Neuron (in vitro differentiated cells): ENCODE measurements at regions not wholly inside any gene's neighbourhood (a gene's known extent, or its start where the extent isn't known, plus 50 kb on each side); places are given as distances from the start of the nearest gene placed in this dataset.

Experiments
- H2AFZ ChIP-seq: one replicate; pipeline ENCODE4 v1.6.1; 2013; ENCODE audit warnings: low read depth, mild to moderate bottlenecking, inconsistent platforms, low read length, moderate library complexity
- H3K27me3 ChIP-seq: one replicate; pipeline ENCODE4 v1.6.1; 2013; ENCODE audit warnings: low read length; ENCODE audit not compliant: insufficient read depth
- H3K36me3 ChIP-seq: one replicate; pipeline ENCODE4 v1.6.1; 2013; ENCODE audit warnings: low read length; ENCODE audit not compliant: insufficient read depth
- H3K4me1 ChIP-seq: one replicate; pipeline ENCODE4 v1.6.1; 2013; ENCODE audit warnings: low read length; ENCODE audit not compliant: insufficient read depth
- H3K4me3 ChIP-seq: 2 replicates; pipeline ENCODE4 v1.5.1; 2013; ENCODE audit warnings: mild to moderate bottlenecking, low read length, moderate library complexity
- H3K9me3 ChIP-seq: one replicate; pipeline ENCODE4 v1.6.1; 2013; ENCODE audit warnings: low read length

- no peak overlapping the region for H3K4me3 ChIP-seq
- H3K4me1 ChIP-seq: no peaks in the 10 kb centered on the region
- no peaks in the 10 kb centered on the region for H3K9me3 ChIP-seq
- no peaks in the 10 kb centered on the region for H3K36me3 ChIP-seq
- no peak overlapping the region for H2AFZ ChIP-seq
- H3K27me3 ChIP-seq: no peaks in the 10 kb centered on the region
These were observed 98.8 kb upstream of the NOCT start for GRCh38 chr4:138916763-138917162.

GRCh38 chr4:138915756-138916155 is 99.8 kb upstream of the NOCT start:
- no peak overlapping the region for H3K4me3 ChIP-seq

GRCh38 chr4:138912704-138913340 is 102.8 kb upstream of the NOCT start:
- H3K9me3 ChIP-seq: no peaks in the 10 kb centered on the region
- peaks cover 17% of the 10 kb centered on the region for H3K4me1 ChIP-seq
- H3K27me3 ChIP-seq: no peaks in the 10 kb centered on the region

More at GRCh38 chr4:138915756-138916155, 99.8 kb upstream of the NOCT start:
- Histone ChIP-seq H2AFZ (no peak overlapping the region), H3K27me3 (no peaks in the 10 kb centered on the region), H3K36me3 (no peaks in the 10 kb centered on the region), H3K4me1 (peaks cover 7% of the 10 kb centered on the region), H3K9me3 (no peaks in the 10 kb centered on the region)

GRCh38 chr4:138911909-138912703 is 103.5 kb upstream of the NOCT start:
- peaks cover 17% of the 10 kb centered on the region for H3K4me1 ChIP-seq
- no peak overlapping the region for H2AFZ ChIP-seq
- H3K9me3 ChIP-seq: no peaks in the 10 kb centered on the region
- H3K36me3 ChIP-seq: no peaks in the 10 kb centered on the region
- no peaks in the 10 kb centered on the region for H3K27me3 ChIP-seq
- H3K4me3 ChIP-seq: no peak overlapping the region

More at GRCh38 chr4:138912704-138913340, 102.8 kb upstream of the NOCT start:
- Histone ChIP-seq H2AFZ (no peak overlapping the region), H3K36me3 (no peaks in the 10 kb centered on the region), H3K4me3 (no peak overlapping the region)

- Histone ChIP-seq H3K9me3 (no peaks in the 10 kb centered on the region), H2AFZ (peak overlapping the region; percentile 14), H3K36me3 (no peaks in the 10 kb centered on the region), H3K4me1 (peaks cover 17% of the 10 kb centered on the region), H3K4me3 (peak overlapping the region; percentile 6), H3K27me3 (no peaks in the 10 kb centered on the region)
These were observed 104.7 kb upstream of the NOCT start for GRCh38 chr4:138910914-138911336.

GRCh38 chr4:138910195-138910913 is 105.2 kb upstream of the NOCT start:
- peaks cover 17% of the 10 kb centered on the region for H3K4me1 ChIP-seq
- no peaks in the 10 kb centered on the region for H3K36me3 ChIP-seq
- peak overlapping the region; percentile 14 for H2AFZ ChIP-seq
- H3K4me3 ChIP-seq: peak overlapping the region; percentile 6
- no peaks in the 10 kb centered on the region for H3K9me3 ChIP-seq
- H3K27me3 ChIP-seq: no peaks in the 10 kb centered on the region

GRCh38 chr4:138909587-138909986 is 106.0 kb upstream of the NOCT start:
- Histone ChIP-seq H3K4me3 (no peak overlapping the region), H3K36me3 (no peaks in the 10 kb centered on the region), H3K4me1 (peaks cover 17% of the 10 kb centered on the region), H3K27me3 (no peaks in the 10 kb centered on the region), H2AFZ (no peak overlapping the region), H3K9me3 (no peaks in the 10 kb centered on the region)

- Histone ChIP-seq H2AFZ (no peak overlapping the region), H3K27me3 (no peaks in the 10 kb centered on the region), H3K36me3 (no peaks in the 10 kb centered on the region), H3K4me3 (no peak overlapping the region), H3K9me3 (no peaks in the 10 kb centered on the region), H3K4me1 (peaks cover 17% of the 10 kb centered on the region)
These were observed 107.4 kb upstream of the NOCT start for GRCh38 chr4:138908134-138908533.

GRCh38 chr4:138907174-138907573 is 108.4 kb upstream of the NOCT start:
- Histone ChIP-seq H3K27me3 (no peaks in the 10 kb centered on the region), H3K9me3 (no peaks in the 10 kb centered on the region), H3K36me3 (no peaks in the 10 kb centered on the region), H3K4me3 (no peak overlapping the region), H2AFZ (no peak overlapping the region), H3K4me1 (peaks cover 17% of the 10 kb centered on the region)

GRCh38 chr4:138904793-138905192 is 110.8 kb upstream of the NOCT start:
- no peaks in the 10 kb centered on the region for H3K27me3 ChIP-seq
- H3K4me3 ChIP-seq: no peak overlapping the region
- H3K9me3 ChIP-seq: no peaks in the 10 kb centered on the region
- no peaks in the 10 kb centered on the region for H3K36me3 ChIP-seq
- H2AFZ ChIP-seq: no peak overlapping the region
- peaks cover 1% of the 10 kb centered on the region for H3K4me1 ChIP-seq

- Histone ChIP-seq H3K4me1 (no peaks in the 10 kb centered on the region), H3K4me3 (no peak overlapping the region), H3K36me3 (no peaks in the 10 kb centered on the region), H3K9me3 (no peaks in the 10 kb centered on the region), H3K27me3 (peaks cover 2% of the 10 kb centered on the region), H2AFZ (no peak overlapping the region)
These were observed 112.4 kb upstream of the NOCT start for GRCh38 chr4:138903185-138903584.

GRCh38 chr4:138902705-138903104 is 112.9 kb upstream of the NOCT start:
- no peaks in the 10 kb centered on the region for H3K4me1 ChIP-seq
- H3K4me3 ChIP-seq: no peak overlapping the region
- H3K9me3 ChIP-seq: no peaks in the 10 kb centered on the region
- peaks cover 2% of the 10 kb centered on the region for H3K27me3 ChIP-seq
- H2AFZ ChIP-seq: no peak overlapping the region
- no peaks in the 10 kb centered on the region for H3K36me3 ChIP-seq

- Histone ChIP-seq H3K4me3 (no peak overlapping the region), H3K4me1 (no peaks in the 10 kb centered on the region), H2AFZ (no peak overlapping the region), H3K36me3 (no peaks in the 10 kb centered on the region), H3K27me3 (peaks cover 2% of the 10 kb centered on the region), H3K9me3 (no peaks in the 10 kb centered on the region)
These were observed 114.4 kb upstream of the NOCT start for GRCh38 chr4:138901177-138901576.
